ENCODE measurements at regions not wholly inside any gene's neighbourhood (a gene's known extent, or its start where the extent isn't known, plus 50 kb on each side); places are given as distances from the start of the nearest gene placed in this dataset.

DNA sequence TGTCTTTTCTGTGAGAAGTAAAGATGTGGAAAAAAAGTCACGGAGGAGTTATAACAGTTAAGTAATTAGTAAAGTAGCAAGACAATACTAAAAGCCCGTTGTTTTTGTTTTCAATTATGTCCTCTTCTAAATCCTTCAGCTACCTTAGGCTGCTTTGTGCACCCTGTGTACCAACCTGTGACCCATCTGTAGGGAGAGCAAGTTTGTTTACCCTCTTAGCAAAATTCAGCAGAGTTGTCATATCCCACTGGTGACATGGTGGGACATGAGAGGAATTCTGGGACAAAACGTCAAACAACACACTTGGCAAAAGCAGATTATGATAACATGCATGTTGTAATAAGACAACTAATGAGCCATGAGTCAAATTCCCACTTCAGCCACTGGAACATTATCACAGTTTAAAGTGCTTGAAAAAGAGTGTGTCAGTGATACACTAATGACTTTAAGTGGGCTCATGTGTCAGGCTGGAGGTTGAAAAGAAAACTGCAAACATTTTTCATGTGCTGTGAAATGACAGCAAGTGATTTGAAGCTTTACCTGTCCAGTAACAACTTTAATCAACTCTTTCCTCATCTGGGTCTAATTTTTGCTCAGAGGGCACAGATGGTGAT, 392.8 kb upstream of the ACVR2A start:
- TF ChIP-seq POLR2A (IDR thresholded peaks at IDR 0.05): no peak
- TF ChIP-seq, protein P1, sequence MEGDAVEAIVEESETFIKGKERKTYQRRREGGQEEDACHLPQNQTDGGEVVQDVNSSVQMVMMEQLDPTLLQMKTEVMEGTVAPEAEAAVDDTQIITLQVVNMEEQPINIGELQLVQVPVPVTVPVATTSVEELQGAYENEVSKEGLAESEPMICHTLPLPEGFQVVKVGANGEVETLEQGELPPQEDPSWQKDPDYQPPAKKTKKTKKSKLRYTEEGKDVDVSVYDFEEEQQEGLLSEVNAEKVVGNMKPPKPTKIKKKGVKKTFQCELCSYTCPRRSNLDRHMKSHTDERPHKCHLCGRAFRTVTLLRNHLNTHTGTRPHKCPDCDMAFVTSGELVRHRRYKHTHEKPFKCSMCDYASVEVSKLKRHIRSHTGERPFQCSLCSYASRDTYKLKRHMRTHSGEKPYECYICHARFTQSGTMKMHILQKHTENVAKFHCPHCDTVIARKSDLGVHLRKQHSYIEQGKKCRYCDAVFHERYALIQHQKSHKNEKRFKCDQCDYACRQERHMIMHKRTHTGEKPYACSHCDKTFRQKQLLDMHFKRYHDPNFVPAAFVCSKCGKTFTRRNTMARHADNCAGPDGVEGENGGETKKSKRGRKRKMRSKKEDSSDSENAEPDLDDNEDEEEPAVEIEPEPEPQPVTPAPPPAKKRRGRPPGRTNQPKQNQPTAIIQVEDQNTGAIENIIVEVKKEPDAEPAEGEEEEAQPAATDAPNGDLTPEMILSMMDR (IDR thresholded peaks at IDR 0.05): no peak
- no peak overlapping the region for H3K27ac ChIP-seq
- H3K9me3 ChIP-seq: no peaks in the 10 kb centered on the region
- no peak overlapping the region for H3K4me3 ChIP-seq (replicated peaks in 1 of 3)
- WGBS, 2 donors: 32 to 42% methylated on average over 3 of the region's 3 CpGs
- H3K36me3 ChIP-seq: no peaks in the 10 kb centered on the region
- no peaks in the 10 kb centered on the region for H3K27me3 ChIP-seq
- intact Hi-C loops (cut with DNase I): no loop called here
- no peaks in the 10 kb centered on the region for H3K4me1 ChIP-seq
- DNase-seq: no peak

DNA sequence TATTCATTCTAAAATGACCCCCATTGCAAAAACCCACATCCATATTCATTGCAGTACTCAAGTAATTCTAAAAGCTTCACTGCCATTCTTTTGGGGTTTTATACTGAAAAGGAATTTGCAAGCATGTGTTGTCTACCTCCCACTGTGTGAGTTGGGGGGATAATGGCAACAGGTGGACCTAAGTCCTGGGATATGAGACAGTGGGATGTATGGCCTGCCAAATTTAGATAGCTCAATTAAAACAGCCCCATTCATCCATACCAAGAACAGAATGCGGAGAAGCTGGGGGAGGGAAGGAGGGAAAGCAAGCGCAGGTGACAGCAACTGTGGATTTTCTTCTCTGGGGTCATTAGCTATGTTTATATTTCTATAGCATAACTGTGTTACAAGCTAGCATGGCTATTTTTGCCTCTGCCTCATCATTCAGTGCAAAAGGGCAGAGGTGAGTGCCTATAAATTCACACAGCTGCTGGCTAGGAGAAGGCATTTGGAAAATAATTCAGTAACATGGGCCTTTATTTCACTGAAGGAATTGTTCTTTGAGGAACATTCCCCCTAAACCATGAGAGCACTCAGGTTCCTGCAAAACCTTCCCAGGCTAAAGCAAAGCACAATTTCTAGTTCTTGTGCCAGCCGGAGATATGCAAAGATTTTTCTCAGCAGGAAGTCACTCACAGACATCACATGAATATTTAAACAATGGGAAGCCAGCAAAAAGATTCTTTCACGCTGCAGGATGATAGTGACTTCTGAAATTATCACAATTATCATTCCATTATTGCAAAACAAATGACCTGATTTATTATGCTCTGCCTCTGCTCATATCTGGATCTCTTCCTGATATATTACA, 393.9 kb upstream of the ACVR2A start:
- Histone ChIP-seq H3K4me3 (replicated peaks in 1 of 3) (no peak overlapping the region), H3K27ac (no peak overlapping the region), H3K9me3 (no peaks in the 10 kb centered on the region), H3K36me3 (no peaks in the 10 kb centered on the region), H3K27me3 (no peaks in the 10 kb centered on the region), H3K4me1 (no peaks in the 10 kb centered on the region)
- intact Hi-C loops (cut with DNase I): no loop called here
- TF ChIP-seq, protein P1 (IDR thresholded peaks at IDR 0.05): no peak
- no peak for TF ChIP-seq POLR2A (IDR thresholded peaks at IDR 0.05)
- 79 to 83% methylated on average over 4 of the region's 4 CpGs for WGBS, 2 donors
- no peak for DNase-seq

DNA sequence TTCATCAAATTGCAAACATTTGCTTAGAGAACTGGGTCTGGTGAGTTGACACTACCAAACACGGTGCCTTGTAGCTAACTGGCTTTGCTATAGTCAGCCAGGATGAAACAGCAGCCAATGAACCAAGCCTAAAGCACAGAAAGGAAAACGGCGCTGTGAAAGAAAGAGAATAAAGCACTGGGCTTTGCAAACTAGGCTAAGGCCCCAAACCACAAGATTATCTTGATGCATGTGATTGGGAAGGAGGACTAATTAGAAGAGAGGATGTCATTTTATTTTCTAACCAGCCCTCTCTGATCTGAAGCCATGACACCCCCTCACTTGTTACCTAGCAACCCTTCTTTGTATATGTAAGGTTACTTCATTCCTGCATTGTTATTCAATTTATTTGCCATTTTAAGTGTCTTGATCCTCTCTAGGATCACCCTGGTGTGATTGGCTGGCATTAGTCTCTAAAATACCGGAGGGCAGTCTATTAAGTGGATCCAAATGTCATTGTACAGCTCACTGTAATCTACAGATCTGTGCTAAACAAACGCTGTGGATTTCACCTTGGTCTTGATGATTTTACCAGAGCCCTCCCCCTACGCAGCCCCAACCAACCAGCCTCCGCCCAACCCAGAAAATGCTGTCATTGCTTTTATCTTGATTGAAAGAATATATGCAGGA, 395.4 kb upstream of the ACVR2A start:
- no peak for DNase-seq
- TF ChIP-seq, protein P1 (IDR thresholded peaks at IDR 0.05): no peak
- no peak for TF ChIP-seq POLR2A (IDR thresholded peaks at IDR 0.05)
- WGBS, 2 donors: 45 to 57% methylated on average over 7 of the region's 7 CpGs

DNA sequence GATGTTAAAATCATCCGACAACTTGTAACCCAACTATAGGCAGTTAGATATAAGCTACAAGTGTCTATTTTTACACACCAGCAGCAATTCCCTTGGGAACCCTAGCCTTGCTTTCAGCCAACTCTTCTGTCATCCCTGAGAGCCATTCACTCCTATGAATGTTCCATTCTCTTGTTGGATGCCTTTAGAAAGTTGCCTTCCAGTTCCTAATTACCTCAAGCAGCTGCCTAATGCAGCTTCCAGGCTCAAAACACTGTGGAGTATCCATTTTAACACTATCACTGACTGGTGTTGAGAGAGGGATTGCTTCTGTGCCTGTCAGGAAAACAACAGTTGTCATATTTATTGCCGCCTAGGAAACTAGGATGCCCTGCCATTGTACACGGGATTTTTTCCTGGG, 402.0 kb upstream of the ACVR2A start:
- Histone ChIP-seq H3K4me1 (no peaks in the 10 kb centered on the region), H3K9me3 (no peaks in the 10 kb centered on the region), H3K36me3 (no peaks in the 10 kb centered on the region), H3K27me3 (no peaks in the 10 kb centered on the region), H3K27ac (no peak overlapping the region), H3K4me3 (replicated peaks in 1 of 3) (no peak overlapping the region)
- no peak for DNase-seq
- TF ChIP-seq, protein P1 (IDR thresholded peaks at IDR 0.05): no peak
- no peak for TF ChIP-seq POLR2A (IDR thresholded peaks at IDR 0.05)
- intact Hi-C loops (cut with DNase I): no loop called here
- WGBS, 2 donors: 75 to 83% methylated on average over 3 of the region's 3 CpGs

More for the DNA sequence above, 395.4 kb upstream of the ACVR2A start:
- intact Hi-C loops (cut with DNase I): no loop called here
- H3K9me3 ChIP-seq: no peaks in the 10 kb centered on the region
- H3K27me3 ChIP-seq: no peaks in the 10 kb centered on the region
- no peak overlapping the region for H3K27ac ChIP-seq
- no peak overlapping the region for H3K4me3 ChIP-seq (replicated peaks in 1 of 3)
- no peaks in the 10 kb centered on the region for H3K36me3 ChIP-seq
- H3K4me1 ChIP-seq: no peaks in the 10 kb centered on the region

DNA sequence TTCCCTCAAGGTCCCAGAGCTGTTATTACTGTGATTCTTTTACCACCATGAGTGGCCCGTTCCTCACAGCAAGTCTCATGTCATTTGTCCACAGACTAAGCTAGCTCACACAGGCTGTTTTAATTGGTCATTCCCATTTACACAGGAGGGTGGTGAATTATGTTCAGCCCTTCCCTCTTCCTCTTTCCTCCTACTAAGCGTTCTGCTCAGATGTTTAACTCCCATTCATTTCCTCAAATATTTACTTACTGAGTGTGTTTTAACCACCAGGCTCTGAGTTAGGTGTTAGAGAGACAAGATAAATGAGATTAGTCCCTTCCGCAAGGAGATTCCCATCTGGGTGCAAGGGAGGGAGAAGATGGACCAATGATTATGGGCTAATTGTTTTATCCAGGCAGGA, 403.6 kb upstream of the ACVR2A start:
- WGBS, 2 donors: 70 to 73% methylated on average over 3 of the region's 3 CpGs
- Histone ChIP-seq H3K9me3 (no peaks in the 10 kb centered on the region), H3K27me3 (no peaks in the 10 kb centered on the region), H3K36me3 (no peaks in the 10 kb centered on the region), H3K27ac (no peak overlapping the region), H3K4me1 (no peaks in the 10 kb centered on the region), H3K4me3 (replicated peaks in 1 of 3) (no peak overlapping the region)
- TF ChIP-seq POLR2A (IDR thresholded peaks at IDR 0.05): no peak
- TF ChIP-seq, protein P1 (IDR thresholded peaks at IDR 0.05): no peak
- intact Hi-C loops (cut with DNase I): no loop called here
- DNase-seq: no peak
